ENCODE measurements at regions not wholly inside any gene's neighbourhood (a gene's known extent, or its start where the extent isn't known, plus 50 kb on each side); places are given as distances from the start of the nearest gene placed in this dataset.

DNA sequence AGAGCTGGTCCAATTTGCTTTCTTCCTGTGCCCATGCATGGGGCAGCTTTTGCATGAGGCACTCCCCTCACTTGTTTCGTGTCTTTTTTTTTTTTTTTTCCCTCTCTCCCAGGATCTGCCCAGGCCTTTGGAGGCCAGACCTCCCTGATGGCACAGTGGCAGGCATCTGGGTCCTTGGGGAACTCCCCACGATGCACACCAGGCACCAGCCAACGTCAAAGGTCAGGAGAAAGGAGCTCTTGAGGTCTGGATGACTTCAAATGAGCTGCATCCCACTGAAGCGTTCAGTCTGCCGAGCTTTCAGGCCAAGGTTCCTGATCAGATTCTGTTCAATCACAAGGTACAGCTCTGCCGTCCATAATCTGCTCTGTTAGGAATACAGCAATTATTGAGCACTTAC is 97.2 kb upstream of the CARD11 start:
- TF ChIP-seq CTCF (optimal IDR thresholded peaks at IDR 0.05 in 1 of 3, IDR thresholded peaks at IDR 0.05 in 1 of 3, conservative IDR thresholded peaks at IDR 0.05 in 1 of 3; ENCODE audit: extremely low read depth in 1 of 3, insufficient read depth in 2 of 3, low read length in 3 of 3), result no peak
- no peak for TF ChIP-seq EZH2 (IDR thresholded peaks at IDR 0.05; ENCODE audit: low read length)

Measured in keratinocyte (primary cell).